ENCODE measurements at regions not wholly inside any gene's neighbourhood (a gene's known extent, or its start where the extent isn't known, plus 50 kb on each side); places are given as distances from the start of the nearest gene placed in this dataset.

DNA sequence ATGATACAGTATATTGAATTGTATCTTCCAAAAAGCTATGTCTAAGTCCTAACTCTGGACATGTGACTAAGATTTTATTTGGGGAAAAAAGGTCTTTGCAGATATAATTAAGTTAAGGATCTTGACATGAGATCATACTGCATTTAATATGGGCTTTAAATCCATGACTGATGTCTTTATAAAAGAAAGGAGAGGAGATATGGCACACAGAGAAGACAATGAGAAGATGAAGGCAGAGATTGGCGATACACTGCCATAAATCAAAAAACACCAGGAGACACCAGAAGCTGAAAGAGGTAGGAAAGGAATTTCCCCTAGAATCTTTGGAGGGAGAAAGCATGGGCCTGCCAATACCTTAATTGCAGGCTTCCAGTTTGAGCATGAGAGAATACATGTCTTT is 1450.2 kb downstream of the HACE1 start:
- DNase-seq (no peak), ATAC-seq (no peak)
- TF ChIP-seq, protein P1, sequence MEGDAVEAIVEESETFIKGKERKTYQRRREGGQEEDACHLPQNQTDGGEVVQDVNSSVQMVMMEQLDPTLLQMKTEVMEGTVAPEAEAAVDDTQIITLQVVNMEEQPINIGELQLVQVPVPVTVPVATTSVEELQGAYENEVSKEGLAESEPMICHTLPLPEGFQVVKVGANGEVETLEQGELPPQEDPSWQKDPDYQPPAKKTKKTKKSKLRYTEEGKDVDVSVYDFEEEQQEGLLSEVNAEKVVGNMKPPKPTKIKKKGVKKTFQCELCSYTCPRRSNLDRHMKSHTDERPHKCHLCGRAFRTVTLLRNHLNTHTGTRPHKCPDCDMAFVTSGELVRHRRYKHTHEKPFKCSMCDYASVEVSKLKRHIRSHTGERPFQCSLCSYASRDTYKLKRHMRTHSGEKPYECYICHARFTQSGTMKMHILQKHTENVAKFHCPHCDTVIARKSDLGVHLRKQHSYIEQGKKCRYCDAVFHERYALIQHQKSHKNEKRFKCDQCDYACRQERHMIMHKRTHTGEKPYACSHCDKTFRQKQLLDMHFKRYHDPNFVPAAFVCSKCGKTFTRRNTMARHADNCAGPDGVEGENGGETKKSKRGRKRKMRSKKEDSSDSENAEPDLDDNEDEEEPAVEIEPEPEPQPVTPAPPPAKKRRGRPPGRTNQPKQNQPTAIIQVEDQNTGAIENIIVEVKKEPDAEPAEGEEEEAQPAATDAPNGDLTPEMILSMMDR (IDR thresholded peaks at IDR 0.05): no peak
- ChIA-PET POLR2A (no interaction called here), CTCF (no interaction called here)
- H3K27ac Mint-ChIP-seq: no peak overlapping the region
- intact Hi-C loops (cut with micrococcal nuclease): no loop called here
- no peak overlapping the region for H3K4me3 Mint-ChIP-seq
- H3K4me1 Mint-ChIP-seq (ENCODE audit: low read depth): no peaks in the 10 kb centered on the region
- no peaks in the 10 kb centered on the region for H3K27me3 Mint-ChIP-seq
- no peaks in the 10 kb centered on the region for H3K9me3 Mint-ChIP-seq
- no peaks in the 10 kb centered on the region for H3K36me3 Mint-ChIP-seq (ENCODE audit: low read depth)

DNA sequence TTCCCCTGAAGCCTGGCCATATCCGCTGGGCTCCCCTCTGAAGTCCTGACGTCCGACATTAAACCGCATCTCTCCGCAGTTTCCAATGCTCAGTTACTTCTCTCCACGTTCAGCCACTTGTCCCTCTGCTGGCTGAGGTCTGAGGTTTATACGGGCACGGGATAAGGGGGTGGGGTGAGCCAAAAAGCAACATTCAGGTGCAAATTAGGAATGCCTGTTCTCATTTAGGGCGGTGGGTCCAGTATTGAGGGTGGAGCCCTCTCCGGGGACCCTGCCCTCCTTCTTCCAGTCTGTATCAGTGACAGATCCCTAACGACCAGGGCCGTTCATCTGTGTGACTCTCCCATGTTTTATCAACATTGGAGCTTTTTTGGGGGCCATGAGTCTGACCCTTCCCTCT is 1454.4 kb downstream of the HACE1 start:
- TF ChIP-seq, protein P1 (IDR thresholded peaks at IDR 0.05): no peak
- Mint-ChIP-seq H3K9me3 (peaks cover 5% of the 10 kb centered on the region), H3K27me3 (no peaks in the 10 kb centered on the region), H3K36me3 (ENCODE audit: low read depth) (no peaks in the 10 kb centered on the region), H3K27ac (no peak overlapping the region), H3K4me1 (ENCODE audit: low read depth) (no peaks in the 10 kb centered on the region), H3K4me3 (no peak overlapping the region)
- intact Hi-C loops (cut with micrococcal nuclease): no loop called here
- CTCF ChIA-PET: no interaction called here
- POLR2A ChIA-PET: no interaction called here
- DNase-seq: no peak
- ATAC-seq: no peak

DNA sequence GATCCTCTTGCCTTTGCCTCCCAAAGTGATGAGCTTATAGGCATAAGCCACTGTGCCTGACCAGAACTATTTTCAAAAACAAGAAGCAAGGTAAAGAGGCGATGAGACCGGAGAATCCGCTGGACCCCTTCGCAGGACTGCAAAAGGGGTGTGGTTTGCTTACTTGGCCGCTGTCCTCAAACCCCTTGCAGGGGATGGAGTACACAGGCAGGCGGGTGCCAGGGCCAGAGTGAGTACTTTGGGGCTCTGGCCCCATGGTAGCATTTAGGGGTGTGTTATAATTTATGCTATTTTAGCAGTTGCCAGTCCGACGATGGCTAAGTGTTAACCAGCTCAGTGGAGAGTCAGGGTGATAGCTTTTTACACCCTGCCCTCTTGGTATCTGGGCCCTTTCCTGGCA is 1454.9 kb downstream of the HACE1 start:
- DNase-seq: no peak
- Mint-ChIP-seq H3K4me3 (no peak overlapping the region), H3K4me1 (ENCODE audit: low read depth) (no peaks in the 10 kb centered on the region), H3K9me3 (peaks cover 5% of the 10 kb centered on the region), H3K36me3 (ENCODE audit: low read depth) (no peaks in the 10 kb centered on the region), H3K27me3 (no peaks in the 10 kb centered on the region), H3K27ac (no peak overlapping the region)
- TF ChIP-seq, protein P1 (IDR thresholded peaks at IDR 0.05): no peak
- no peak for ATAC-seq
- ChIA-PET POLR2A (no interaction called here), CTCF (no interaction called here)
- intact Hi-C loops (cut with micrococcal nuclease): no loop called here

DNA sequence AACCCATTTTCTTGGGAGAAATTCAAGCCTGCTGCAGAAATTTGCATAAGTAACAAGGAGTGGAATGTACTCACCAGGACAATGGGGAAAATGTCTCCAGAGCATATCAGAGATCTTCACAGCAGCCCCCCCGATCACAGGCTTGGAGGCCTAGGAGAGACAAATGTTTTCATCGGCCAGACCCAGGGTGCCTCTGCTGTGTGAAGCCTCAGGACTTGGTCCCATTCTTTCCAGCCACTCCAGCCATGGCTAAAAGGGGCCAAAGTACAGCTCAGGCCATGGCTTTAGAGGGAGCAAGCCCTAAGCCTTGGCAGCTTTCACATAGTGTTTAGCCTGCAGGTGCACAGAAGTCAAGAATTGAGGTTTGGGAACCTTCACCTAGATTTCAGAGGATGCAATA is 1463.0 kb downstream of the HACE1 start:
- DNase-seq (no peak), ATAC-seq (no peak)
- Mint-ChIP-seq H3K4me3 (no peak overlapping the region), H3K27ac (no peak overlapping the region), H3K36me3 (ENCODE audit: low read depth) (no peaks in the 10 kb centered on the region), H3K9me3 (peaks cover 9% of the 10 kb centered on the region), H3K4me1 (ENCODE audit: low read depth) (no peaks in the 10 kb centered on the region), H3K27me3 (no peaks in the 10 kb centered on the region)
- intact Hi-C loops (cut with micrococcal nuclease): no loop called here
- TF ChIP-seq, protein P1 (IDR thresholded peaks at IDR 0.05): no peak
- ChIA-PET CTCF (no interaction called here), POLR2A (no interaction called here)

DNA sequence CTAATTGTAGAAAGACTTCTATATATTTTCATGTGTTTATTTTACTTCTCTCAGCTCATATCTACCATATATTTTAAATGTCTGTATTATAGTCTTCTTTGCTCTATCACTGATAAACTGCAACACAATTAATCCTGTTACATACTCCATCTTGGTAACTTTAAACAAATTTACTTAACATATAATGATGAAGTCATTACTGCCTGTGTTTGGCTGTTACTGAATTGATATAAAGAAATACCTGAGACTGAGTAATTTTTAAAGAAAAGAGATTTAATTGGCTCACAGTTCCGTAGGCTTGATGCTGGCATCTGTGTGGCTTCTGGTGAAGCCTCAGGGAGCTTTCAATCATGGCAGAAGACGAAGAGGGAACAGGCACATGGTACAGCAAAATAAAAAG is 1480.4 kb downstream of the HACE1 start:
- intact Hi-C loops (cut with micrococcal nuclease): no loop called here
- Mint-ChIP-seq H3K4me1 (ENCODE audit: low read depth) (no peaks in the 10 kb centered on the region), H3K27me3 (no peaks in the 10 kb centered on the region), H3K36me3 (ENCODE audit: low read depth) (no peaks in the 10 kb centered on the region), H3K27ac (no peak overlapping the region), H3K4me3 (no peak overlapping the region), H3K9me3 (peaks cover 2% of the 10 kb centered on the region)
- ChIA-PET POLR2A (no interaction called here), CTCF (no interaction called here)
- TF ChIP-seq, protein P1 (IDR thresholded peaks at IDR 0.05): no peak
- DNase-seq (no peak), ATAC-seq (no peak)

Measured in activated CD8-positive, alpha-beta T cell treated with anti-CD3 and anti-CD28 coated beads for 36 hours (primary cell).